ENCODE measurements at regions not wholly inside any gene's neighbourhood (a gene's known extent, or its start where the extent isn't known, plus 50 kb on each side); places are given as distances from the start of the nearest gene placed in this dataset.

- Mint-ChIP-seq H3K27ac (ENCODE audit: unreplicated experiment) (no peak overlapping the region), H3K36me3 (ENCODE audit: unreplicated experiment) (no peaks in the 10 kb centered on the region), H3K9me3 (ENCODE audit: unreplicated experiment) (peaks cover 22% of the 10 kb centered on the region), H3K27me3 (ENCODE audit: unreplicated experiment) (peaks cover 24% of the 10 kb centered on the region), H3K4me1 (ENCODE audit: unreplicated experiment) (peaks cover 4% of the 10 kb centered on the region), H3K4me3 (ENCODE audit: unreplicated experiment) (no peak overlapping the region)
- TF ChIP-seq CTCF (IDR thresholded peaks at IDR 0.05) = no peak
- DNase-seq (ENCODE audit: extremely low spot score, unreplicated experiment) = no peak
Observed at GRCh38 chr3:31421314-31422048, 111.2 kb upstream of the STT3B start.

GRCh38 chr3:31422237-31422636, 110.5 kb upstream of the STT3B start:
- peaks cover 4% of the 10 kb centered on the region for H3K4me1 Mint-ChIP-seq (ENCODE audit: unreplicated experiment)
- no peak overlapping the region for H3K4me3 Mint-ChIP-seq (ENCODE audit: unreplicated experiment)
- peaks cover 22% of the 10 kb centered on the region for H3K9me3 Mint-ChIP-seq (ENCODE audit: unreplicated experiment)
- no peak for TF ChIP-seq CTCF (IDR thresholded peaks at IDR 0.05)
- no peaks in the 10 kb centered on the region for H3K36me3 Mint-ChIP-seq (ENCODE audit: unreplicated experiment)
- H3K27me3 Mint-ChIP-seq (ENCODE audit: unreplicated experiment) = peaks cover 20% of the 10 kb centered on the region
- DNase-seq (ENCODE audit: extremely low spot score, unreplicated experiment) = no peak
- H3K27ac Mint-ChIP-seq (ENCODE audit: unreplicated experiment) = no peak overlapping the region

- TF ChIP-seq CTCF (IDR thresholded peaks at IDR 0.05) = no peak
- Mint-ChIP-seq H3K36me3 (ENCODE audit: unreplicated experiment) (no peaks in the 10 kb centered on the region), H3K4me3 (ENCODE audit: unreplicated experiment) (no peak overlapping the region), H3K4me1 (ENCODE audit: unreplicated experiment) (peaks cover 4% of the 10 kb centered on the region), H3K9me3 (ENCODE audit: unreplicated experiment) (peaks cover 31% of the 10 kb centered on the region), H3K27ac (ENCODE audit: unreplicated experiment) (no peak overlapping the region), H3K27me3 (ENCODE audit: unreplicated experiment) (peaks cover 30% of the 10 kb centered on the region)
- no peak for DNase-seq (ENCODE audit: extremely low spot score, unreplicated experiment)
Observed at GRCh38 chr3:31423482-31423881, 109.2 kb upstream of the STT3B start.

GRCh38 chr3:31425401-31425800, 107.3 kb upstream of the STT3B start:
- H3K9me3 Mint-ChIP-seq (ENCODE audit: unreplicated experiment) = peaks cover 32% of the 10 kb centered on the region
- DNase-seq (ENCODE audit: extremely low spot score, unreplicated experiment) = no peak
- H3K27me3 Mint-ChIP-seq (ENCODE audit: unreplicated experiment) = peaks cover 39% of the 10 kb centered on the region
- peaks cover 4% of the 10 kb centered on the region for H3K4me1 Mint-ChIP-seq (ENCODE audit: unreplicated experiment)
- peaks cover 6% of the 10 kb centered on the region for H3K36me3 Mint-ChIP-seq (ENCODE audit: unreplicated experiment)
- no peak for TF ChIP-seq CTCF (IDR thresholded peaks at IDR 0.05)
- H3K27ac Mint-ChIP-seq (ENCODE audit: unreplicated experiment) = no peak overlapping the region
- H3K4me3 Mint-ChIP-seq (ENCODE audit: unreplicated experiment) = no peak overlapping the region

- H3K27me3 Mint-ChIP-seq (ENCODE audit: unreplicated experiment) = peaks cover 32% of the 10 kb centered on the region
- H3K4me3 Mint-ChIP-seq (ENCODE audit: unreplicated experiment) = no peak overlapping the region
- H3K4me1 Mint-ChIP-seq (ENCODE audit: unreplicated experiment) = peaks cover 4% of the 10 kb centered on the region
- no peak for DNase-seq (ENCODE audit: extremely low spot score, unreplicated experiment)
- no peak overlapping the region for H3K27ac Mint-ChIP-seq (ENCODE audit: unreplicated experiment)
- H3K9me3 Mint-ChIP-seq (ENCODE audit: unreplicated experiment) = peaks cover 32% of the 10 kb centered on the region
- peaks cover 6% of the 10 kb centered on the region for H3K36me3 Mint-ChIP-seq (ENCODE audit: unreplicated experiment)
- no peak for TF ChIP-seq CTCF (IDR thresholded peaks at IDR 0.05)
Observed at GRCh38 chr3:31427623-31428022, 105.1 kb upstream of the STT3B start.

Data from osteocyte (in vitro differentiated cells).